ENCODE measurements at regions not wholly inside any gene's neighbourhood (a gene's known extent, or its start where the extent isn't known, plus 50 kb on each side); places are given as distances from the start of the nearest gene placed in this dataset.
"Not testable (repeated sequence)": the region's sequence is repeated elsewhere in the genome, so short reads cannot be mapped to it uniquely, and the experiment has no call there.

GRCh38 chr1:198959676-198960075 is 320.8 kb downstream of the PTPRC start:
- Histone ChIP-seq H3K4me3 (no peak overlapping the region), H3K9me3 (no peaks in the 10 kb centered on the region), H3K27me3 (no peaks in the 10 kb centered on the region), H3K36me3 (no peaks in the 10 kb centered on the region), H3K4me1 (no peaks in the 10 kb centered on the region), H3K27ac (no peak overlapping the region)
- DNase-seq (ENCODE audit: low spot score in 2 of 2), result no peak
- intact Hi-C loops (cut with DNase I), result no loop called here
- TF ChIP-seq CTCF (IDR thresholded peaks at IDR 0.05), result no peak

- H3K9me3 ChIP-seq; H3K36me3 ChIP-seq; H3K4me1 ChIP-seq; H3K27me3 ChIP-seq; DNase-seq (ENCODE audit: low spot score in 2 of 2); intact Hi-C loops (cut with DNase I); H3K27ac ChIP-seq; H3K4me3 ChIP-seq: not testable (repeated sequence)
Observed at GRCh38 chr1:198963796-198964195, 325.0 kb downstream of the PTPRC start.

GRCh38 chr1:198966519-198966918 is 327.7 kb downstream of the PTPRC start:
- intact Hi-C loops (cut with DNase I), result no loop called here
- H3K27ac ChIP-seq, result no peak overlapping the region

GRCh38 chr1:198967566-198967965 is 328.7 kb downstream of the PTPRC start:
- no peak for TF ChIP-seq CTCF (IDR thresholded peaks at IDR 0.05)
- H3K27me3 ChIP-seq, result no peaks in the 10 kb centered on the region
- no peaks in the 10 kb centered on the region for H3K36me3 ChIP-seq
- H3K4me1 ChIP-seq, result no peaks in the 10 kb centered on the region
- no peaks in the 10 kb centered on the region for H3K9me3 ChIP-seq
- no peak for DNase-seq (ENCODE audit: low spot score in 2 of 2)
- no peak overlapping the region for H3K27ac ChIP-seq
- intact Hi-C loops (cut with DNase I), result no loop called here
- no peak overlapping the region for H3K4me3 ChIP-seq

More at GRCh38 chr1:198966519-198966918, 327.7 kb downstream of the PTPRC start:
- DNase-seq (ENCODE audit: low spot score in 2 of 2), result no peak
- no peak for TF ChIP-seq CTCF (IDR thresholded peaks at IDR 0.05)
- H3K4me3 ChIP-seq, result no peak overlapping the region
- H3K27me3 ChIP-seq, result no peaks in the 10 kb centered on the region
- no peaks in the 10 kb centered on the region for H3K4me1 ChIP-seq
- H3K9me3 ChIP-seq, result no peaks in the 10 kb centered on the region
- no peaks in the 10 kb centered on the region for H3K36me3 ChIP-seq

GRCh38 chr1:198968866-198969265 is 330.0 kb downstream of the PTPRC start:
- no peak for TF ChIP-seq CTCF (IDR thresholded peaks at IDR 0.05)
- H3K4me3 ChIP-seq, result no peak overlapping the region
- DNase-seq (ENCODE audit: low spot score in 2 of 2), result no peak
- no peaks in the 10 kb centered on the region for H3K36me3 ChIP-seq
- no peaks in the 10 kb centered on the region for H3K4me1 ChIP-seq
- no peak overlapping the region for H3K27ac ChIP-seq
- no peaks in the 10 kb centered on the region for H3K27me3 ChIP-seq
- H3K9me3 ChIP-seq, result no peaks in the 10 kb centered on the region
- intact Hi-C loops (cut with DNase I), result no loop called here

GRCh38 chr1:198969981-198970380 is 331.1 kb downstream of the PTPRC start:
- no peaks in the 10 kb centered on the region for H3K36me3 ChIP-seq

More at GRCh38 chr1:198969981-198970380, 331.1 kb downstream of the PTPRC start:
- intact Hi-C loops (cut with DNase I), result no loop called here
- no peaks in the 10 kb centered on the region for H3K4me1 ChIP-seq
- H3K4me3 ChIP-seq, result no peak overlapping the region
- no peaks in the 10 kb centered on the region for H3K9me3 ChIP-seq
- H3K27ac ChIP-seq, result no peak overlapping the region
- no peak for DNase-seq (ENCODE audit: low spot score in 2 of 2)
- no peak for TF ChIP-seq CTCF (IDR thresholded peaks at IDR 0.05)
- H3K27me3 ChIP-seq, result no peaks in the 10 kb centered on the region

Measured in ascending aorta (tissue), 2 donors.